Parathyroid adenoma (tissue), 2 donors: ENCODE measurements at regions not wholly inside any gene's neighbourhood (a gene's known extent, or its start where the extent isn't known, plus 50 kb on each side); places are given as distances from the start of the nearest gene placed in this dataset.

Experiments
- H2AFZ ChIP-seq: fragments of 300-600 bp; sonication (generic); one replicate; pipeline ENCODE4 v1.7.0; 2017; ENCODE audit warnings: antibody characterized with exemption, mild to moderate bottlenecking
- H3K27ac ChIP-seq: fragments of 300-600 bp; sonication (generic); one replicate; pipeline ENCODE4 v1.7.0; 2017
- H3K27me3 ChIP-seq: fragments of 300-600 bp; sonication (generic); one replicate; pipeline ENCODE4 v1.7.0; 2017; ENCODE audit warnings: low read length; ENCODE audit not compliant: control insufficient read depth, insufficient read depth
- H3K36me3 ChIP-seq: fragments of 300-600 bp; sonication (generic); one replicate; pipeline ENCODE4 v1.7.0; 2017; ENCODE audit warnings: low read length; ENCODE audit not compliant: control insufficient read depth, insufficient read depth
- H3K4me1 ChIP-seq: fragments of 300-600 bp; sonication (generic); one replicate; pipeline ENCODE4 v1.7.0; 2017; ENCODE audit warnings: control low read depth
- H3K4me2 ChIP-seq: fragments of 300-600 bp; sonication (generic); one replicate; pipeline ENCODE4 v1.7.0; 2017; ENCODE audit warnings: low read length
- H3K4me3 ChIP-seq: fragments of 300-600 bp; sonication (generic); one replicate; pipeline ENCODE4 v1.7.0; 2017; ENCODE audit warnings: low read depth, low read length
- H3K79me2 ChIP-seq: fragments of 300-600 bp; sonication (generic); one replicate; pipeline ENCODE4 v1.7.0; 2017; ENCODE audit warnings: control low read depth
- H3K9ac ChIP-seq: fragments of 300-600 bp; sonication (generic); one replicate; pipeline ENCODE4 v1.7.0; 2017; ENCODE audit warnings: mild to moderate bottlenecking
- H3K9me3 ChIP-seq: fragments of 300-600 bp; sonication (generic); one replicate; pipeline ENCODE4 v1.7.0; 2017; ENCODE audit warnings: low read length; ENCODE audit not compliant: control insufficient read depth
- TF ChIP-seq, protein P1 (sequence below): fragments of 300-600 bp; sonication (generic); IDR thresholded peaks from one replicate; pipeline ENCODE4 v1.7.0; 2017; ENCODE audit warnings: antibody characterized with exemption, mild to moderate bottlenecking
- donor health status: primary hyperparathyroidism.

DNA sequence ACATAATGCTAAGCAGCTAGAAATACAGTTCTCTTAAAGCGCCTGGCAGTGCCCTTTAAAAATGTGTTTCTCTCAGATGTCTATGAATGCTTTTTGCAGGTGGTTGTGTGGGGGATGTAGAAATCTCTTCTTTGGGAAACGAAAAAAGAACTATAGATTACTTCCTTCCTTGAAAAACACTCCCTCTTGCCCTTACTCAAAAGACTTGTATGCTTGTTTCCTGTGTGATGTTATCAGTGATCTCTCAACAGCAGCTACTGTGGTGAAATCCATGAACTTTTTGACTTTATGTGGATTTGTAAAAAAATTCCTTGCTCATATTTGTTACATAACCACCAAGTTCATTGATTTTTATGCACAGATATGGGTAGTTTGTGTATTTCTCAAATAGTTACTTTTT is 916.5 kb downstream of the QKI start:
- Histone ChIP-seq H3K9me3 (no peaks in the 10 kb centered on the region), H3K4me1 (no peaks in the 10 kb centered on the region), H3K27me3 (no peaks in the 10 kb centered on the region), H3K4me2 (no peak overlapping the region), H3K4me3 (no peak overlapping the region), H3K36me3 (no peaks in the 10 kb centered on the region), H3K9ac (no peak overlapping the region), H3K27ac (no peak overlapping the region), H2AFZ (no peak overlapping the region), H3K79me2 (no peaks in the 10 kb centered on the region)
- TF ChIP-seq, protein P1, sequence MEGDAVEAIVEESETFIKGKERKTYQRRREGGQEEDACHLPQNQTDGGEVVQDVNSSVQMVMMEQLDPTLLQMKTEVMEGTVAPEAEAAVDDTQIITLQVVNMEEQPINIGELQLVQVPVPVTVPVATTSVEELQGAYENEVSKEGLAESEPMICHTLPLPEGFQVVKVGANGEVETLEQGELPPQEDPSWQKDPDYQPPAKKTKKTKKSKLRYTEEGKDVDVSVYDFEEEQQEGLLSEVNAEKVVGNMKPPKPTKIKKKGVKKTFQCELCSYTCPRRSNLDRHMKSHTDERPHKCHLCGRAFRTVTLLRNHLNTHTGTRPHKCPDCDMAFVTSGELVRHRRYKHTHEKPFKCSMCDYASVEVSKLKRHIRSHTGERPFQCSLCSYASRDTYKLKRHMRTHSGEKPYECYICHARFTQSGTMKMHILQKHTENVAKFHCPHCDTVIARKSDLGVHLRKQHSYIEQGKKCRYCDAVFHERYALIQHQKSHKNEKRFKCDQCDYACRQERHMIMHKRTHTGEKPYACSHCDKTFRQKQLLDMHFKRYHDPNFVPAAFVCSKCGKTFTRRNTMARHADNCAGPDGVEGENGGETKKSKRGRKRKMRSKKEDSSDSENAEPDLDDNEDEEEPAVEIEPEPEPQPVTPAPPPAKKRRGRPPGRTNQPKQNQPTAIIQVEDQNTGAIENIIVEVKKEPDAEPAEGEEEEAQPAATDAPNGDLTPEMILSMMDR = no peak

DNA sequence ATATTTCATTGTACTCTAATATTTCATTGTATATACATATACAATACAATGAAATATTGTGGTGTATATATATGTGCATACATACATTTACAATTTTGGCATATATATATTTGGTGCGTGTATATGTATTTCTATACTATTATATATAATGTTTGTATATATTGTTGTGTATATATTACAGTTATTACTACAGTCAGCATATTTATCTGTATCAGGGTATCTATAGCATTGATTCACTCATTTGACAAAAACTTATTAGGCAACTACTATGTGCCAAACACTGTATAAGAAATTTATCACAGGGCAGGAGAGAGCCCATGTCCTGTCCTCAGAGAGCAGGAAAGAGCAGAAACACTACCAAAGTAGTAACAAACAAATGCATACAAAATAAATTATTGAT is 910.6 kb downstream of the QKI start:
- Histone ChIP-seq H2AFZ (no peak overlapping the region), H3K9me3 (no peaks in the 10 kb centered on the region), H3K4me1 (no peaks in the 10 kb centered on the region), H3K4me3 (no peak overlapping the region), H3K4me2 (no peak overlapping the region), H3K27me3 (no peaks in the 10 kb centered on the region), H3K36me3 (no peaks in the 10 kb centered on the region), H3K27ac (no peak overlapping the region), H3K9ac (no peak overlapping the region), H3K79me2 (no peaks in the 10 kb centered on the region)
- TF ChIP-seq, protein P1 = no peak

DNA sequence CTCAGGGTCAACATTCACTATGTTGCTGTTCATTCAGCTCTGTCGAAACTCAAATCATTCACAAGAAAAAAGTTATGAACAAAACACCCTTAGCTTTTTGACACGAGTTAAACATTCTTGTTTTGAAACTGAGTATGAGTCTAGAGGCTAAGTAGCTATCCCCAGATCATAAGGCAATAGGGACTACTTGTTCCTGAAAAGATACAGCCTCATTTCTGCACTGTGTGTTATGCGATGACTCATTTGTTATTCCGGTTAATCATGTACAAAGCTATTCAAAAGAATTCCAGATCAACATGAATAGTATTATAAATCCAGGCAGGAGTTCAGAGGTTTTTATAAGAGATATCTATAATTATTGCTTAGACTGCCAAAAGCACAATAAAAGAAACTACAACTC is 908.0 kb downstream of the QKI start:
- TF ChIP-seq, protein P1 = no peak

DNA sequence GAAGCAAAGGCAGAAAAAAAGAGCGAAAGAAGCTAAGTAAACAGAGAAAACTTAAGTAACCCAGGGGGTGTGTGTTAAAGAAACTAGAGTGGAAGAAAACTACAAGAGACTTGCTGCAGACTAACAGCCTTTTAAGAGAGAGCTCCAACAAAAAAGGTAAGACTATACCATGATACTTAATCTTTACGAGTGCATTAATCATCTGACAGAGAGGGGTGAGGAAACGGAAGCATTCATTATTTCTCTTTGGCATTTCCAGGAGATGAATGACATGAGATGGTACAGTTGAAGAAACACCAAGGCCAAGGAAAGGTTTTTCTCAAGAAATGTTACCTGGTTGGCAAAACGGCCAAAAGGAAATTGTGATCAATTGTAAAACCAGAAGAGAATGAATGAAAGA is 906.8 kb downstream of the QKI start:
- H3K4me2 ChIP-seq = no peak overlapping the region
- H2AFZ ChIP-seq = no peak overlapping the region
- H3K36me3 ChIP-seq = no peaks in the 10 kb centered on the region
- TF ChIP-seq, protein P1 = no peak
- no peaks in the 10 kb centered on the region for H3K9me3 ChIP-seq
- H3K27ac ChIP-seq = no peak overlapping the region
- H3K4me1 ChIP-seq = no peaks in the 10 kb centered on the region
- no peak overlapping the region for H3K9ac ChIP-seq
- no peaks in the 10 kb centered on the region for H3K27me3 ChIP-seq
- no peaks in the 10 kb centered on the region for H3K79me2 ChIP-seq
- no peak overlapping the region for H3K4me3 ChIP-seq

More for the DNA sequence above, 908.0 kb downstream of the QKI start:
- Histone ChIP-seq H3K4me2 (no peak overlapping the region), H3K79me2 (no peaks in the 10 kb centered on the region), H3K27me3 (no peaks in the 10 kb centered on the region), H2AFZ (no peak overlapping the region), H3K4me3 (no peak overlapping the region), H3K27ac (no peak overlapping the region), H3K9me3 (no peaks in the 10 kb centered on the region), H3K4me1 (no peaks in the 10 kb centered on the region), H3K9ac (no peak overlapping the region), H3K36me3 (no peaks in the 10 kb centered on the region)

DNA sequence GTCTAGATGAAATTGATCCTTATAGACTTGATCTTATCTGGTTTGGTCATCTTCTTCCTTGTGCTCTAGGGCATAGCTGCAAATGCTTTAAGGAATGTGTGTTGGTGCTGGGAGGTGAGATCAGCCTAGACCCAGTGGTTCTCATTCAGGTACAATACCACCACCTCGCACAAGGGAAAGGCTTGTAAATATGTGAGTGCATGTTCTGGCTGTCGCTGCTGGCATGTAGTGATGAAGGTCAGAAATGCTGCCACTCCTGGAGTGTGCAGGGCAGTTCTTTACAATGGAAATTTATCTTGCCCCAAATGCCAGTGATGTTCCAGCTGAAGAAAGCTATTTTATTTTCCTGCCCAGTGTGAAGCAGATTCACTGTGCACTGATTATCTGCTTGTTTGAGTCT is 900.9 kb downstream of the QKI start:
- Histone ChIP-seq H2AFZ (no peak overlapping the region), H3K27ac (no peak overlapping the region), H3K27me3 (no peaks in the 10 kb centered on the region), H3K36me3 (no peaks in the 10 kb centered on the region), H3K79me2 (no peaks in the 10 kb centered on the region), H3K4me3 (no peak overlapping the region), H3K9me3 (no peaks in the 10 kb centered on the region), H3K9ac (no peak overlapping the region), H3K4me2 (no peak overlapping the region), H3K4me1 (no peaks in the 10 kb centered on the region)
- TF ChIP-seq, protein P1 = no peak
